ENCODE measurements at regions not wholly inside any gene's neighbourhood (a gene's known extent, or its start where the extent isn't known, plus 50 kb on each side); places are given as distances from the start of the nearest gene placed in this dataset.

DNA sequence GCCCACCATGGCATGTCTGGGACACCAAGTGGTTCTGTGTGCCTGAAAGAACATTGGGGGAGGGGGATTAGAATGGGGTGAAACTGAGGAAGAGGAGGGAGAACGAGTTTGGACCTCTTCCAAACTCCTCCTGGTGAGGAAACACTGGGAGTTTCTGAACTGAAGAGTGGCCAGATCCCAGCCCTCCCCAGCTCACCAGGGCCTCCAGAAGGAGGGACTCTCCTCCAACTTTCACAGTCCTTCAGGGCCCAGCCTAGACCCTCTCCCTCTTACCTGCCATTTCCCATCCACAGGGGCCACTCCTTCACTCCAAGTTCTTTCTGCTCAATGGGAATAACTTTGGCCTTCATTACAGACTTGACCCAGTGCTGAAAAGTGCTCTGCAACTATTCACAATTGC, 132.0 kb upstream of the FOXK1 start (continued):
- TF ChIP-seq, protein P1, sequence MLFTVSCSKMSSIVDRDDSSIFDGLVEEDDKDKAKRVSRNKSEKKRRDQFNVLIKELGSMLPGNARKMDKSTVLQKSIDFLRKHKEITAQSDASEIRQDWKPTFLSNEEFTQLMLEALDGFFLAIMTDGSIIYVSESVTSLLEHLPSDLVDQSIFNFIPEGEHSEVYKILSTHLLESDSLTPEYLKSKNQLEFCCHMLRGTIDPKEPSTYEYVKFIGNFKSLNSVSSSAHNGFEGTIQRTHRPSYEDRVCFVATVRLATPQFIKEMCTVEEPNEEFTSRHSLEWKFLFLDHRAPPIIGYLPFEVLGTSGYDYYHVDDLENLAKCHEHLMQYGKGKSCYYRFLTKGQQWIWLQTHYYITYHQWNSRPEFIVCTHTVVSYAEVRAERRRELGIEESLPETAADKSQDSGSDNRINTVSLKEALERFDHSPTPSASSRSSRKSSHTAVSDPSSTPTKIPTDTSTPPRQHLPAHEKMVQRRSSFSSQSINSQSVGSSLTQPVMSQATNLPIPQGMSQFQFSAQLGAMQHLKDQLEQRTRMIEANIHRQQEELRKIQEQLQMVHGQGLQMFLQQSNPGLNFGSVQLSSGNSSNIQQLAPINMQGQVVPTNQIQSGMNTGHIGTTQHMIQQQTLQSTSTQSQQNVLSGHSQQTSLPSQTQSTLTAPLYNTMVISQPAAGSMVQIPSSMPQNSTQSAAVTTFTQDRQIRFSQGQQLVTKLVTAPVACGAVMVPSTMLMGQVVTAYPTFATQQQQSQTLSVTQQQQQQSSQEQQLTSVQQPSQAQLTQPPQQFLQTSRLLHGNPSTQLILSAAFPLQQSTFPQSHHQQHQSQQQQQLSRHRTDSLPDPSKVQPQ (CRISPR knock-in tag; IDR thresholded peaks at IDR 0.05; ENCODE audit: borderline replicate concordance): no peak

DNA sequence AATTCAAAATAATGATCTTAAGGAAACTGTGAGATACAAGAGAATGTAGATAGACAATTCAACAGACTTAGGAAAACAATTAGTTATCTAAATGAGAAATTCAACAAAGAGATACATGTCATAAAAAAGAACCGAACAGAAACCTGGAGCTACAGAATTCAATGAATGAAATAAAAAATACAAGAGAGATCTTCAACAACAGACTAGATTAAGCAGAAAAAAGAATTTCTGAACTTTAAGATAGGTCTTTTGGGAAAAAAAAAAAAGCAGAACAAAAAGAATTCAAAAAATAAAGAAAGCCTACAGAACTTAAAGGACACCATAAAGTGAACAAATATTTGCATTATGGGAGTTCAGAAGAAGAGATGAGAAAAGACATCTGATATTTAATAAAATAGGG, 129.1 kb upstream of the FOXK1 start:
- Histone ChIP-seq H3K4me2 (ENCODE audit: insufficient read depth, low read length) (no peak overlapping the region), H2AFZ (ENCODE audit: low read depth, low read length) (no peak overlapping the region), H3K36me3 (ENCODE audit: control insufficient read depth, insufficient read depth, low read length) (no peaks in the 10 kb centered on the region), H3K79me2 (ENCODE audit: control insufficient read depth, insufficient read depth, low read length) (no peaks in the 10 kb centered on the region), H3K4me1 (replicated peaks in 1 of 2; ENCODE audit: control insufficient read depth in 2 of 2, insufficient read depth in 2 of 2, low read length in 2 of 2) (no peaks in the 10 kb centered on the region), H3K27me3 (ENCODE audit: control insufficient read depth in 2 of 2, insufficient read depth in 2 of 2, low read length in 2 of 2) (no peaks in the 10 kb centered on the region), H3K4me3 (no peak overlapping the region), H3K9me1 (ENCODE audit: control insufficient read depth, insufficient read depth, low read length) (no peaks in the 10 kb centered on the region), H3K27ac (ENCODE audit: extremely low read depth, low read depth, low read length) (no peak overlapping the region), H3K9ac (ENCODE audit: insufficient read depth in 1 of 2, low read depth in 2 of 2, low read length in 2 of 2) (no peak overlapping the region), H4K20me1 (replicated peaks; ENCODE audit: control insufficient read depth, insufficient read depth, low read length) (no peaks in the 10 kb centered on the region), H3K9me3 (replicated peaks; ENCODE audit: control insufficient read depth, insufficient read depth, low read depth, low read length) (no peaks in the 10 kb centered on the region; the same call in 1 of the 2 replicates)
- POLR2A ChIA-PET: interaction anchor here (0.8 to 1.5 kb wide), 2 partner anchors 10 to 242 kb away, joined by 3 to 7 read pairs; no protein-coding TSS in a partner anchor
- TF ChIP-seq TRIM28 (IDR thresholded peaks at IDR 0.05) (peak; percentile 71; the same call in 1 of the 2 replicates), TRIM24 (IDR thresholded peaks at IDR 0.05) (0 out of 4 replicates have a peak, but pooled peaks of 1 of the 2 experiments have one; percentile 18)
- TF ChIP-seq, protein P2, sequence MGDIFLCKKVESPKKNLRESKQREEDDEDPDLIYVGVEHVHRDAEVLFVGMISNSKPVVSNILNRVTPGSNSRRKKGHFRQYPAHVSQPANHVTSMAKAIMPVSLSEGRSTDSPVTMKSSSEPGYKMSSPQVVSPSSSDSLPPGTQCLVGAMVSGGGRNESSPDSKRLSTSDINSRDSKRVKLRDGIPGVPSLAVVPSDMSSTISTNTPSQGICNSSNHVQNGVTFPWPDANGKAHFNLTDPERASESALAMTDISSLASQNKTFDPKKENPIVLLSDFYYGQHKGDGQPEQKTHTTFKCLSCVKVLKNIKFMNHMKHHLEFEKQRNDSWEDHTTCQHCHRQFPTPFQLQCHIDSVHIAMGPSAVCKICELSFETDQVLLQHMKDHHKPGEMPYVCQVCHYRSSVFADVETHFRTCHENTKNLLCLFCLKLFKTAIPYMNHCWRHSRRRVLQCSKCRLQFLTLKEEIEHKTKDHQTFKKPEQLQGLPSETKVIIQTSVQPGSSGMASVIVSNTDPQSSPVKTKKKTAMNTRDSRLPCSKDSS (IDR thresholded peaks at IDR 0.05; ENCODE audit: low read depth, partially characterized antibody): peak; percentile 59
- TF ChIP-seq, protein P3, sequence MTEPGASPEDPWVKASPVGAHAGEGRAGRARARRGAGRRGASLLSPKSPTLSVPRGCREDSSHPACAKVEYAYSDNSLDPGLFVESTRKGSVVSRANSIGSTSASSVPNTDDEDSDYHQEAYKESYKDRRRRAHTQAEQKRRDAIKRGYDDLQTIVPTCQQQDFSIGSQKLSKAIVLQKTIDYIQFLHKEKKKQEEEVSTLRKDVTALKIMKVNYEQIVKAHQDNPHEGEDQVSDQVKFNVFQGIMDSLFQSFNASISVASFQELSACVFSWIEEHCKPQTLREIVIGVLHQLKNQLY (CRISPR knock-in tag; conservative IDR thresholded peaks at IDR 0.05): no peak
- BruUV-seq (replicated peaks): no TSS peak
- intact Hi-C loops (cut with micrococcal nuclease): no loop called here
- CTCF ChIA-PET (ENCODE audit: low intra/inter-chr PET ratio): no interaction called here
- no peak for FAIRE-seq
- ATAC-seq: no peak
- no peak for DNase-seq (ENCODE audit: extremely low read depth in 1 of 4, low spot score in 3 of 4)
- in situ Hi-C loops (cut with MboI): no loop called here
- 0% methylated on average over 1 of the region's 1 CpG for WGBS (ENCODE audit: insufficient coverage, low coverage, missing lambda C conversion rate)

Data from K562 (cell line).